IMR-90 (cell line): ENCODE measurements at regions not wholly inside any gene's neighbourhood (a gene's known extent, or its start where the extent isn't known, plus 50 kb on each side); places are given as distances from the start of the nearest gene placed in this dataset.

Source experiments
- ATAC-seq: fragments of 200-7000 bp; cut with Tn5 transposase; 2 replicates; pipeline ENCODE4 v1.9.1; 2020; ENCODE audit warnings: low read depth, mild to moderate bottlenecking, moderate library complexity
- BruUV-seq: library from RNA; stranded (reverse); fragments of 400-500 nt; replicated peaks from 2 replicates; lab custom pipeline; 2021; lab: Mats Ljungman, UMichigan
- CTCF ChIA-PET: fragments of 300-600 bp; formaldehyde crosslinking; extraction: SDS; loops from one replicate; lab custom pipeline; 2021; ENCODE audit warnings: antibody characterized with exemption; lab: Yijun Ruan, JAX
- POLR2A ChIA-PET: fragments of 300-600 bp; sonication (Branson Sonifier 250); formaldehyde crosslinking; loops from one replicate; lab custom pipeline; 2022; ENCODE audit warnings: antibody characterized with exemption; ENCODE audit not compliant: unreplicated experiment; lab: Charles Lee
- DNase-seq: peaks from one replicate; pipeline ENCODE4 v3.0.0; 2013
- H2AFZ ChIP-seq: replicated peaks from 2 replicates; pipeline ENCODE3; 2013; ENCODE audit warnings: low read length, mild to moderate bottlenecking; ENCODE audit not compliant: poor library complexity
- H2AK5ac ChIP-seq: 2 replicates; pipeline ENCODE4 v1.6.1; 2013; ENCODE audit warnings: low read depth, low read length, inconsistent platforms
- H2AK9ac ChIP-seq: replicated peaks from 2 replicates; pipeline ENCODE3; 2013; ENCODE audit warnings: mild to moderate bottlenecking, low read depth, low read length, moderate library complexity; ENCODE audit not compliant: poor library complexity
- H2BK120ac ChIP-seq: 2 replicates; pipeline ENCODE4 v1.6.1; 2013; ENCODE audit warnings: low read depth, low read length, inconsistent platforms
- H2BK15ac ChIP-seq: 3 replicates; pipeline ENCODE4 v1.6.1; 2013; ENCODE audit warnings: low read depth, low read length, inconsistent platforms
- H2BK20ac ChIP-seq: 2 replicates; pipeline ENCODE4 v1.6.1; 2013; ENCODE audit warnings: low read depth, mild to moderate bottlenecking, inconsistent platforms, low read length, moderate library complexity
- H2BK5ac ChIP-seq: 2 replicates; pipeline ENCODE4 v1.6.1; 2013; ENCODE audit warnings: mild to moderate bottlenecking, low read depth, low read length, inconsistent platforms; ENCODE audit not compliant: poor library complexity, severe bottlenecking
- H3K14ac ChIP-seq: replicated peaks from 2 replicates; pipeline ENCODE4 v1.6.1; 2013; ENCODE audit warnings: low read depth, low read length, inconsistent platforms
- H3K18ac ChIP-seq: 2 replicates; pipeline ENCODE4 v1.6.1; 2013; ENCODE audit warnings: low read depth, low read length, control low read depth
- H3K23ac ChIP-seq: 2 replicates; pipeline ENCODE4 v1.6.1; 2013; ENCODE audit warnings: low read depth, low read length, inconsistent platforms
- H3K27ac ChIP-seq: 2 replicates; pipeline ENCODE4 v1.5.1; 2013; ENCODE audit warnings: mild to moderate bottlenecking, control low read depth, low read length; ENCODE audit not compliant: insufficient read depth
- H3K27me3 ChIP-seq: 2 replicates; pipeline ENCODE4 v1.6.1; 2013; ENCODE audit warnings: low read length; ENCODE audit not compliant: control insufficient read depth, insufficient read depth
- H3K36me3 ChIP-seq: 2 replicates; pipeline ENCODE4 v1.6.1; 2013; ENCODE audit warnings: low read length, mixed read lengths; ENCODE audit not compliant: control insufficient read depth, insufficient read depth
- H3K4ac ChIP-seq: 2 replicates; pipeline ENCODE4 v1.6.1; 2013; ENCODE audit warnings: low read depth, low read length, inconsistent platforms
- H3K4me1 ChIP-seq: 2 replicates; pipeline ENCODE4 v1.6.1; 2013; ENCODE audit warnings: low read length, mixed read lengths; ENCODE audit not compliant: control insufficient read depth, insufficient read depth
- H3K4me2 ChIP-seq: 2 replicates; pipeline ENCODE4 v1.6.1; 2013; ENCODE audit warnings: low read depth, mild to moderate bottlenecking, control low read depth, low read length, moderate library complexity
- H3K4me3 ChIP-seq: 2 replicates; pipeline ENCODE4 v1.5.1; 2013; ENCODE audit warnings: low read depth, mild to moderate bottlenecking, control low read depth, low read length, moderate library complexity; ENCODE audit not compliant: insufficient read depth
- H3K56ac ChIP-seq: 2 replicates; pipeline ENCODE4 v1.6.1; 2013; ENCODE audit warnings: low read length, inconsistent platforms; ENCODE audit not compliant: insufficient read depth; ENCODE audit errors: extremely low read depth
- H3K79me1 ChIP-seq, 2 experiments: 2 replicates each; pipeline ENCODE4 v1.6.1; 2013; ENCODE audit warnings: low read length in 2 of 2, inconsistent platforms in 1 of 2, low read depth in 1 of 2
- H3K9ac ChIP-seq: 2 replicates; pipeline ENCODE4 v1.6.1; 2013; ENCODE audit warnings: low read depth, low read length, control low read depth
- H3K9me1 ChIP-seq: 2 replicates; pipeline ENCODE4 v1.6.1; 2013; ENCODE audit warnings: low read length, inconsistent platforms; ENCODE audit not compliant: insufficient read depth
- H3K9me3 ChIP-seq: 2 replicates; pipeline ENCODE4 v1.6.1; 2013; ENCODE audit warnings: low read length; ENCODE audit not compliant: control insufficient read depth, insufficient read depth
- H4K20me1 ChIP-seq: 2 replicates; pipeline ENCODE4 v1.6.1; 2013; ENCODE audit warnings: low read length, inconsistent platforms; ENCODE audit not compliant: insufficient read depth
- H4K5ac ChIP-seq: 2 replicates; pipeline ENCODE4 v1.6.1; 2013; ENCODE audit warnings: mild to moderate bottlenecking, low read depth, low read length, control low read depth
- H4K8ac ChIP-seq, 2 experiments: 2 replicates each; pipeline ENCODE4 v1.6.1; 2013; ENCODE audit warnings: low read depth in 2 of 2, low read length in 2 of 2, control low read depth in 1 of 2, inconsistent platforms in 1 of 2
- H4K91ac ChIP-seq: 2 replicates; pipeline ENCODE4 v1.6.1; 2013; ENCODE audit warnings: low read depth, low read length, inconsistent platforms; ENCODE audit not compliant: insufficient read depth
- BHLHE40 ChIP-seq: fragments of 150-350 bp; IDR thresholded peaks from 2 replicates; pipeline ENCODE4 v1.6.1; 2016; ENCODE audit warnings: mild to moderate bottlenecking, low read depth, low read length
- CEBPB ChIP-seq: IDR thresholded peaks from 2 replicates; pipeline ENCODE4 v1.6.1; 2012; ENCODE audit warnings: low read depth, low read length, improper control_type of control experiment
- CTCF ChIP-seq: conservative IDR thresholded peaks from 2 replicates; pipeline ENCODE4 v1.5.1; 2012; ENCODE audit warnings: mild to moderate bottlenecking, low read depth, low read length, improper control_type of control experiment
- ELK1 ChIP-seq: fragments of 150-350 bp; IDR thresholded peaks from 2 replicates; pipeline ENCODE4 v1.6.1; 2016; ENCODE audit warnings: low read depth, mild to moderate bottlenecking, low read length, moderate library complexity, borderline replicate concordance
- FOS ChIP-seq: fragments of 150-350 bp; IDR thresholded peaks from 2 replicates; pipeline ENCODE4 v1.6.1; 2016; ENCODE audit warnings: low read depth, low read length
- MAFK ChIP-seq: IDR thresholded peaks from 2 replicates; pipeline ENCODE4 v1.6.1; 2012; ENCODE audit warnings: low read depth, low read length, improper control_type of control experiment
- MXI1 ChIP-seq: IDR thresholded peaks from 2 replicates; pipeline ENCODE4 v1.6.1; 2012; ENCODE audit warnings: low read depth, mild to moderate bottlenecking, low read length, moderate library complexity, borderline replicate concordance
- NFE2L2 ChIP-seq: fragments of 150-350 bp; IDR thresholded peaks from 2 replicates; pipeline ENCODE4 v1.6.1; 2016; ENCODE audit warnings: low read depth, mild to moderate bottlenecking, low read length
- RAD21 ChIP-seq: IDR thresholded peaks from 2 replicates; pipeline ENCODE4 v1.6.1; 2012; ENCODE audit warnings: low read length, improper control_type of control experiment
- RCOR1 ChIP-seq: IDR thresholded peaks from 2 replicates; pipeline ENCODE4 v1.6.1; 2012; ENCODE audit warnings: mild to moderate bottlenecking, low read length, improper control_type of control experiment; ENCODE audit not compliant: insufficient replicate concordance
- RFX5 ChIP-seq: IDR thresholded peaks from 2 replicates; pipeline ENCODE4 v1.8.0; 2012; ENCODE audit warnings: low read depth, mild to moderate bottlenecking, low read length, moderate library complexity
- SMC3 ChIP-seq: fragments of 150-350 bp; IDR thresholded peaks from 2 replicates; pipeline ENCODE4 v1.6.1; 2016; ENCODE audit warnings: low read depth, mild to moderate bottlenecking, antibody characterized with exemption, low read length, moderate library complexity
- WGBS, 2 experiments: methylation state at CpG; one replicate each; pipeline versions ENCODE4 v1.1.5 to v1.1.7; 2013; ENCODE audit warnings: missing lambda C conversion rate in 2 of 2; ENCODE audit not compliant: insufficient read length in 1 of 2; ENCODE audit errors: extremely low coverage in 2 of 2; 5-methylcytosine and 5-hydroxymethylcytosine counted together
- dilution Hi-C: fragments of 300-500 bp; cut with HindIII; formaldehyde crosslinking; loops from one replicate; pipeline ENCODE4 v1.14.3; 2018; ENCODE audit warnings: low sequenced_read_pairs; ENCODE audit not compliant: unreplicated experiment
- in situ Hi-C: fragments of 300-500 bp; cut with MboI; formaldehyde crosslinking; loops from 3 replicates; pipeline ENCODE4 v1.14.3; 2019; ENCODE audit warnings: low sequenced_read_pairs, inconsistent platforms, mixed read lengths
- intact Hi-C: fragments of 100-400 bp; cut with micrococcal nuclease; formaldehyde crosslinking; loops from 2 replicates; pipeline ENCODE4 v1.10.0; 2022

GRCh38 chr20:6355754-6356451 lies 233.1 kb upstream of the FERMT1 start:
- H4K8ac ChIP-seq, result no peak overlapping the region
- no peaks in the 10 kb centered on the region for H3K27me3 ChIP-seq
- no peak overlapping the region for H2AFZ ChIP-seq
- WGBS, 2 experiments, result 67% methylated on average over 1 of the region's 7 CpGs; no CpG with 5 or more reads in 1 of the 2 experiments
- no TSS peak for BruUV-seq
- no peak overlapping the region for H3K18ac ChIP-seq
- H2BK120ac ChIP-seq, result no peak overlapping the region
- H3K27ac ChIP-seq, result no peak overlapping the region
- DNase-seq (no peak), ATAC-seq (no peak)
- no peak overlapping the region for H3K4me2 ChIP-seq
- H3K9me3 ChIP-seq, result no peaks in the 10 kb centered on the region
- ChIA-PET POLR2A (no interaction called here), CTCF (no interaction called here)
- in situ Hi-C loops (no loop called here), intact Hi-C loops (no loop called here), dilution Hi-C loops (no loop called here)
- no peak overlapping the region for H2BK5ac ChIP-seq
- no peaks in the 10 kb centered on the region for H3K4me1 ChIP-seq
- H2AK9ac ChIP-seq, result no peak overlapping the region
- H3K4me3 ChIP-seq, result no peak overlapping the region
- H2BK15ac ChIP-seq, result no peak overlapping the region
- no peak overlapping the region for H3K9ac ChIP-seq
- no peak overlapping the region for H3K4ac ChIP-seq
- H3K36me3 ChIP-seq, result no peaks in the 10 kb centered on the region
- H3K56ac ChIP-seq, result no peak overlapping the region
- H4K20me1 ChIP-seq, result no peaks in the 10 kb centered on the region
- no peaks in the 10 kb centered on the region for H3K79me1 ChIP-seq
- no peak overlapping the region for H4K5ac ChIP-seq
- no peak overlapping the region for H4K91ac ChIP-seq
- no peak overlapping the region for H2AK5ac ChIP-seq
- H3K23ac ChIP-seq, result no peak overlapping the region
- no peaks in the 10 kb centered on the region for H3K9me1 ChIP-seq
- no peak overlapping the region for H3K14ac ChIP-seq
- H2BK20ac ChIP-seq, result no peak overlapping the region
- TF ChIP-seq MXI1, result no peak
- TF ChIP-seq FOS, result no peak
- no peak for TF ChIP-seq CEBPB
- no peak for TF ChIP-seq RFX5
- TF ChIP-seq RAD21, result no peak
- TF ChIP-seq BHLHE40, result no peak
- no peak for TF ChIP-seq RCOR1
- TF ChIP-seq SMC3, result no peak
- TF ChIP-seq CTCF, result no peak
- TF ChIP-seq NFE2L2, result no peak
- no peak for TF ChIP-seq MAFK
- no peak for TF ChIP-seq ELK1
